BE2C (cell line): ENCODE measurements at regions not wholly inside any gene's neighbourhood (a gene's known extent, or its start where the extent isn't known, plus 50 kb on each side); places are given as distances from the start of the nearest gene placed in this dataset.
A peak's percentile ranks its signal among the peaks of the same experiment; 100 is the strongest.
"Not testable (repeated sequence)": the region's sequence is repeated elsewhere in the genome, so short reads cannot be mapped to it uniquely, and the experiment has no call there.

Source experiments
- DNase-seq: peaks from one replicate; pipeline ENCODE4 v3.0.0-alpha.2; 2020
- H3K27me3 ChIP-seq: fragments of 250-450 bp; sonication (Bioruptor Pico); 2 replicates; pipeline ENCODE4 v1.5.1; 2020; ENCODE audit warnings: mild to moderate bottlenecking
- H3K36me3 ChIP-seq: fragments of 250-450 bp; sonication (Bioruptor Pico); 2 replicates; pipeline ENCODE4 v1.5.1; 2020; ENCODE audit warnings: mild to moderate bottlenecking
- H3K4me1 ChIP-seq: fragments of 250-450 bp; sonication (Bioruptor Pico); 2 replicates; pipeline ENCODE4 v1.5.1; 2020
- H3K4me3 ChIP-seq: 2 replicates; pipeline ENCODE4 v1.5.1; 2011; ENCODE audit warnings: low read depth, low read length
- H3K9me3 ChIP-seq: fragments of 250-450 bp; sonication (Bioruptor Pico); 2 replicates; pipeline ENCODE4 v1.5.1; 2020
- TF ChIP-seq, protein P1 (sequence below): IDR thresholded peaks from 2 replicates; pipeline ENCODE4 v1.5.1; 2012; ENCODE audit warnings: mild to moderate bottlenecking, low read depth, low read length

DNA sequence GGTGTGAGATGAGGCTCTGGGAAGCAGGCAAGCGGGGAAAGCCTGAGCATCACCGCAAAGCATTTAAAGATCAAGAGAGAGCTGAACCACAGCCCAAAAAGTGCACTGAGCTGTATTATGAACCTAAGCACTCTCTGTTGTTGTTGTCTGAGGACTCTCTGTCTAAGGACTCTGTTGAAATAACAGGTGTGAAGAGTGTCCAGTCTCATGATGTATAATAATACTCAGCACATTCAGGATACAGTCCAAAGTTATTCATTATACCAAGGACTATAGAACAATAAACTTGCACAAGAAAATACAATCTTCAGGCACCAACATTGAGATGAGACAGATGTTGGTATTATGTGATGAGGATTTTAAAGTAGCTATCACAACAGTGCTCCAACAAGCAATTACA lies 71.8 kb upstream of the CTSV start:
- no peaks in the 10 kb centered on the region for H3K36me3 ChIP-seq
- TF ChIP-seq, protein P1, sequence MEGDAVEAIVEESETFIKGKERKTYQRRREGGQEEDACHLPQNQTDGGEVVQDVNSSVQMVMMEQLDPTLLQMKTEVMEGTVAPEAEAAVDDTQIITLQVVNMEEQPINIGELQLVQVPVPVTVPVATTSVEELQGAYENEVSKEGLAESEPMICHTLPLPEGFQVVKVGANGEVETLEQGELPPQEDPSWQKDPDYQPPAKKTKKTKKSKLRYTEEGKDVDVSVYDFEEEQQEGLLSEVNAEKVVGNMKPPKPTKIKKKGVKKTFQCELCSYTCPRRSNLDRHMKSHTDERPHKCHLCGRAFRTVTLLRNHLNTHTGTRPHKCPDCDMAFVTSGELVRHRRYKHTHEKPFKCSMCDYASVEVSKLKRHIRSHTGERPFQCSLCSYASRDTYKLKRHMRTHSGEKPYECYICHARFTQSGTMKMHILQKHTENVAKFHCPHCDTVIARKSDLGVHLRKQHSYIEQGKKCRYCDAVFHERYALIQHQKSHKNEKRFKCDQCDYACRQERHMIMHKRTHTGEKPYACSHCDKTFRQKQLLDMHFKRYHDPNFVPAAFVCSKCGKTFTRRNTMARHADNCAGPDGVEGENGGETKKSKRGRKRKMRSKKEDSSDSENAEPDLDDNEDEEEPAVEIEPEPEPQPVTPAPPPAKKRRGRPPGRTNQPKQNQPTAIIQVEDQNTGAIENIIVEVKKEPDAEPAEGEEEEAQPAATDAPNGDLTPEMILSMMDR: no peak
- no peak overlapping the region for H3K4me3 ChIP-seq
- no peaks in the 10 kb centered on the region for H3K4me1 ChIP-seq
- H3K27me3 ChIP-seq: no peaks in the 10 kb centered on the region
- no peak for DNase-seq
- no peaks in the 10 kb centered on the region for H3K9me3 ChIP-seq

- no peak overlapping the region for H3K4me3 ChIP-seq
- TF ChIP-seq, protein P1: peak; percentile 91
- DNase-seq: peak; percentile 78
- H3K27me3 ChIP-seq: no peaks in the 10 kb centered on the region
- no peaks in the 10 kb centered on the region for H3K4me1 ChIP-seq
- no peaks in the 10 kb centered on the region for H3K9me3 ChIP-seq
- H3K36me3 ChIP-seq: no peaks in the 10 kb centered on the region
Measured at GRCh38 chr9:97109194-97109811, 70.4 kb upstream of the CTSV start.

GRCh38 chr9:97105220-97105619 lies 66.3 kb upstream of the CTSV start:
- not testable (repeated sequence) for H3K4me1 ChIP-seq, H3K27me3 ChIP-seq, DNase-seq, H3K36me3 ChIP-seq, H3K9me3 ChIP-seq, H3K4me3 ChIP-seq

DNA sequence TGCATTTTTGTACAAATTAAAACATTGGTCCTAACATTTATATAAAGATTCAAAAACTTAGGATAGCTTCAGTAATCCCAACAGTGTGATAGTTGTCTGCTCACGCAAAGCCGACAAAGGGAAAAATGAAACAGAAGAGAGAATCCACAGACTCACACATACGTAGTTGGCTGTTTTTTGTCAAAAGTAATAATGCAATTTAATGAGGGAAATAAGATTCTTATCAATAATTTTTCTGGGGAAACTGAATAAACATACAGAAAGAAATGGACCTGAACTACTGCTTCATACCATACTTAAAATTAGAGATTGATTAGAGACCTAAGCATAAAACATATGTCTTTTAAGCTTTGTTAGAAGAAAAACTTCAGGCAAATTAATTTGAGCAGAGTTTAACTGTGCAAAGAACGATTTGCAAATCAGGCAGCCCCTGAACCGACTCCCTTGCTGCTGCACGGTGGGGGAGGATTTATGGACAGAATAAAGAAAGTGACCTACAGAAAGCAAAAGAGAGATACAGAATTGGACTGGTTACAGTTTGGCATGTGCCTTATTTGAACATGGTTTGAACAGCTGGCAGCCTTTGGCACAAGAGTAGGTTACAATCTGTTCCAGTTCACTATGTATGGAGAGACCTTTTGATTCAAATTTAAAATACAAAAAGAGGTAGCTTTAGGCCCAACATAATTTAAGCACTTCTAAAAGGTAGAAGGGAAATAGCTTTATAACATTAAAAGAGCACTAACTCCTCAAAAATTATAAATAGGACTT lies 64.9 kb upstream of the CTSV start:
- not testable (repeated sequence) for H3K9me3 ChIP-seq, H3K27me3 ChIP-seq, H3K4me1 ChIP-seq, DNase-seq, H3K4me3 ChIP-seq, H3K36me3 ChIP-seq

DNA sequence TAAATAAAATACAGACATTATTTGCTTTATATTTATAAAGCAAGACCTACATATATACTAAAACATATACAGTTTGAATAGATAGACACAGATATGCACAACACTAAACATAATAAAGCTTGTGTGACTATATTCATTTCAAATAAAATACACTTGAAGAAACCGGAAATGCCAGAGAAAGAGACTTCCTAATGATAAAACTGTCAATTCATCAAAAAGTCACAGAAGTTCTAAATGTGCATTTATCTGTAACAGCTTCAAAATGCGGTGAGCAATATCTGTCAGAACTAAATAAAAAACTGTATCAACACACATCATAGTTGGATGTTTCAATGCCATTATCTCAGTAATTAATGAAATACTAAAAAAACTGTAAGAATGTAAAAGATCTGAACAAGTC lies 60.6 kb upstream of the CTSV start:
- H3K4me1 ChIP-seq, DNase-seq: not testable (repeated sequence)

DNA sequence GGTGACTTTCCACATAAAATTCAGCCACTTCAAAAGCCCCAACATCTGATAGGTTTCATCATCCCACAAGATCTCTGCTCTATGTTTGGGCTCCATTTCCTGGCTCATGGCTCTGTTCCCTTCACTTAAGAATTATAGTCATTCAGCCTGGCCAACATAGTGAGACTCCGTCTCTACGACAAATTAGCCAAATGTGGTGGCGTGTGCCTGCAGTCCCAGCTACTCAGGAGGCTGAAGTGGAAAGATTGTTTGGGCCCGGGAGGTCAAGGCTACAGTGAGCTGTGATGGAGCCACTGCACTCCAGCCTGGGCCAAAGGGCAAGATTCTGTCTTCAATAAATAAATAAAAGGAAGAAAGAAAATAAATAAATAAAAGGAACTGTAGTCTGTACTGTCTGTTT lies 57.9 kb upstream of the CTSV start:
- H3K9me3 ChIP-seq: no peaks in the 10 kb centered on the region
- H3K27me3 ChIP-seq: no peaks in the 10 kb centered on the region
- no peaks in the 10 kb centered on the region for H3K36me3 ChIP-seq
- TF ChIP-seq, protein P1: no peak
- no peak for DNase-seq
- H3K4me3 ChIP-seq: no peak overlapping the region
- no peaks in the 10 kb centered on the region for H3K4me1 ChIP-seq

More for the DNA sequence above, 60.6 kb upstream of the CTSV start:
- not testable (repeated sequence) for H3K36me3 ChIP-seq, H3K4me3 ChIP-seq, H3K27me3 ChIP-seq, H3K9me3 ChIP-seq

DNA sequence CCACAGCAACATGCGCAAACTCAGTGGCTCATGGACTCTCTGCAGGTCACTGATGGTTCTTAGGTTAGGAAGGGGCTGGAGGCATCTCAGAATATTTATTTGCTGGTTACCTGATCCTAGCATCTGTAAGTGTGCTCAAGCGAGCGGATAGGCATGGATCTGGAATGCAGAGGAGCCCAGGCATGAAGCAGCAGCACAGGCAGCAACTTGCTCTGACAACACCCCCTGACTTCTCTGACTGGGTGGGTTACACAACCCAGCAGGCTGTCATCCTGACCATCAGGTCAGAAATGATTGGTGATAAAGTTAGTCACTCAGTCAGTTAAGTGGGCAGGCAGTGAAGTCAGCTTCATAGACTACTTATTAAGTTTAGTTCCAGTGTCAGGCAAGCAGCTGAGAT lies 50.4 kb upstream of the CTSV start:
- not testable (repeated sequence) for H3K4me3 ChIP-seq, H3K36me3 ChIP-seq, H3K27me3 ChIP-seq, H3K4me1 ChIP-seq, H3K9me3 ChIP-seq, DNase-seq
